GM12872 (cell line): ENCODE measurements at regions not wholly inside any gene's neighbourhood (a gene's known extent, or its start where the extent isn't known, plus 50 kb on each side); places are given as distances from the start of the nearest gene placed in this dataset.

Experiments used
- TF ChIP-seq, protein P1 (sequence below): IDR thresholded peaks from 3 replicates; pipeline ENCODE4 v1.5.1; 2011; ENCODE audit warnings: low read depth, mild to moderate bottlenecking, low read length, moderate library complexity; ENCODE audit not compliant: insufficient read depth

DNA sequence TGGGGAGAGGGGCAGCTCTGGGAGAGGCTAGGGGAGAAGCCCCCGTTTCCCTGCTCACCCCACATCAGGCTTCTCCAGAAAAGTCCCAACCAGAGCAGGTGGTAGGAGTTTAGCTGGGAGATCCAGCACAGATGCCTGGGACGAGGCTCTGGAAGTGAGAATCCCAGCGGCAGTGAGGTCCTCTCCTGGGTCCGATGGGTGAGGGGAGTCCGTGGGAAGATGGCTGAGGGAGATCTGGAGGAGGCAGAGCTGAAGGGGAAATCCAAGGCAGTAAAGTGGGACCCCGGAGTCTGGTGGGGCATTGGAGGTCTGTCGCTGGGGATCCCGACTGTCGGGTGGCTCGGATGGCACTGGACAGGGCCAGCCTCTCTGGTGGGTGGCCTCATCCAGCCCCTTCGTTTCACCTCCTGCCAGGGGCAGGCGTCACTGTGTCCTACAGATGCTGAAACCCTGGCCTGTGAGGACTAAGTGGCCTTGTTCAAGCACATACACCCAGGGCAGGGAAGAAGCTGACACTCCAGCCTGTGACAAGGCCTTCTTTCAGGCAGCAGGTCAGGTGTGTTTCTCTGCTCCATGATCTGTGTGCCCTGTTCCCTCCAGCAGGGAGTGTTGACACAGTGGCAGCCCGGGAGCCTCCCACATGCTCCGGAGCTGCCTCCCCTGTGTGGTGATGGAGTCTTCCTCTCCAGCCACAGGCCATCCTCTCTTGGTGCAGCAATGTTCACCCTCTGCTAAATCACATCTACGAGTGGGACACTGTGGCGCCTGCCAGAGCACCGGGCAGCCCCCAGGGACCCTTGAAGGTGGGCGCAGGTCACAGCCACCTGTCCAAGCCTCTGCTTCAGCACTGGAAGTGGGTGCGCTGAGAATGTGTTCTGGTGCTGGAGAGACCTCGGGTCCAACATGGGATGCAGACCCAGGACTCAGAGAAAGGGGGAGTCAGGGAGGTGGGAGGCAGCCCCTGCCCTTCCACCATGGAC is 850.8 kb downstream of the BRD1 start:
- TF ChIP-seq, protein P1, sequence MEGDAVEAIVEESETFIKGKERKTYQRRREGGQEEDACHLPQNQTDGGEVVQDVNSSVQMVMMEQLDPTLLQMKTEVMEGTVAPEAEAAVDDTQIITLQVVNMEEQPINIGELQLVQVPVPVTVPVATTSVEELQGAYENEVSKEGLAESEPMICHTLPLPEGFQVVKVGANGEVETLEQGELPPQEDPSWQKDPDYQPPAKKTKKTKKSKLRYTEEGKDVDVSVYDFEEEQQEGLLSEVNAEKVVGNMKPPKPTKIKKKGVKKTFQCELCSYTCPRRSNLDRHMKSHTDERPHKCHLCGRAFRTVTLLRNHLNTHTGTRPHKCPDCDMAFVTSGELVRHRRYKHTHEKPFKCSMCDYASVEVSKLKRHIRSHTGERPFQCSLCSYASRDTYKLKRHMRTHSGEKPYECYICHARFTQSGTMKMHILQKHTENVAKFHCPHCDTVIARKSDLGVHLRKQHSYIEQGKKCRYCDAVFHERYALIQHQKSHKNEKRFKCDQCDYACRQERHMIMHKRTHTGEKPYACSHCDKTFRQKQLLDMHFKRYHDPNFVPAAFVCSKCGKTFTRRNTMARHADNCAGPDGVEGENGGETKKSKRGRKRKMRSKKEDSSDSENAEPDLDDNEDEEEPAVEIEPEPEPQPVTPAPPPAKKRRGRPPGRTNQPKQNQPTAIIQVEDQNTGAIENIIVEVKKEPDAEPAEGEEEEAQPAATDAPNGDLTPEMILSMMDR, result no peak

DNA sequence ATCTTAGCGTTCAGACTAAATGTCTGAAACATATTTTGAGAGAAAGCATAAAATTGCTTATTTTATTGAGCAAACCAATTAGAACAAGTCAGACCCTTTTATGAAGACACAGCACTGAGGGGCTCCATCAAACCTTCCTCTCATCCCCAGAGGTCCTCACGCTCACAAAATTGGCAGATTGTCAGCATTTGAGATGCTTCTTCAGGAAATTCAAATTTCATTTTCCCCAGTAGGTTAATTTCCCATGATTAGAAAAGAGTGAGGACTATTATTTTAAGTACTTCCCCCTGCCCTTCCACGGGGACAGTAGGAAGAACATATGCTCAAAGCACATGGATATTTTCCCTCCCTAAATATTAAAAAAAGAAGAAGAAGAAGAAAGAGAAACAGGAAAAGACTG is 851.8 kb downstream of the BRD1 start:
- TF ChIP-seq, protein P1, result no peak

DNA sequence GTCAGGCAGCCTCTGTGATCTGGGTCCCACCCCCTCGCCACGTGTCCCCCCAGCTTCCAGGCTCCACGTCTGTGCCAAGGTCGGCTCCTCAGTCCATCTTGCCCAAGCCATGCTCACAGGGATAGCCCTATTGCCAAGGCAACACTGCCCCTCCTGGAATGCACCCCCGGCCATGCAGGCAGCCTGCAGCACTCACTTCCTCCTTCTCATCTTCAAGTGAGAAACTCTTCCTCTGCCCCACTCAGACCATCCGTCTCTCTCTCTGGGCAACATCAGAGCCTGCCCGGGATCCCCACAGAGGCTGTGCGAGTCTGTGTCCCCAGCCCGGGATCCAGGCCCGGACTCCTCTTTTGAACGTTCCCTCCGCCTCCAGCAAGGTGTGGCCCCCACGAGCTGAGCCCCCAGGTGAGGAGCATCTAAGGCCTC is 852.3 kb downstream of the BRD1 start:
- TF ChIP-seq, protein P1, result no peak

DNA sequence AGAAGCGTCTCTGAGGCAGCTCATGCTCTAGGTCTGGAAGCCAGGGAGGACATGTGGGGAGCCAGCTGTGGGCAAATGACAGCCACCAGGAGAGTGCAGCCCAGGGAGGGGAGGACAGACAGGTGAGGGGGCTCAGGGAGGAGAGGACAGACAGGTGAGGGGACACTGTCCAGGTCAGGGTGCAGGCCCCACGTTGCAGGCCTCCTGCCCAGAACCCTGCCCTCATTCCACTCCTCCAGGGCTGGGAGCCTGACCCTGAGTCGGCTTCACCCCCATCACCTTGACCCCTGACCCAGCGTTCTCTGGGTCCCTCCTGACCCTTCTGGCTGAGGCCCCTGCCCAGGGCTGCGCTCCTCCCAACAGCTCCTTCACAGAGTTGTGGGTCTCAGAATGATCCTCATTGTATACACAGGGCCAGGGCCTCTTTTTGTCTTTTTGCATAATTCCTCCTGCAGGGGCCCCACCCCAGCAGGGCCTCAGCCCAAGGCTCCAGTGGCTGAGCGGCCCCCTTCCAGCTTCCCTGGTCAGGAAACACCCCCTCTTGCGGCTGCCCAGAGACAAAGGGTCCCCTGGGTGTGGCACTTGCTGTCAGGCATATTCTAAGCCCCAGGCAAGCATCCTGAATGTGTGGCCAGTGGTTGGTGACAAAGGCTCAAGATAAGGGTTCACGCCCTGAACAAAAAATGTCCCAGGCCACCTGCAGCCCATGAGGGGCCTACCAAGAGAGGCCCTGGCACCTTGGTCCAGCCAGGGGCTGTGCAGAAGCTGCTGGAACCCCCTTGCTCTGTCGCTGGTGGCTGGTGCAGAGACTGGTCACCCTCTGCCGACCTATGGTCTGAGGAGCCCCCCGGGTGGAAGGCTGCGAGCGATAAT is 853.0 kb downstream of the BRD1 start:
- TF ChIP-seq, protein P1, result no peak

DNA sequence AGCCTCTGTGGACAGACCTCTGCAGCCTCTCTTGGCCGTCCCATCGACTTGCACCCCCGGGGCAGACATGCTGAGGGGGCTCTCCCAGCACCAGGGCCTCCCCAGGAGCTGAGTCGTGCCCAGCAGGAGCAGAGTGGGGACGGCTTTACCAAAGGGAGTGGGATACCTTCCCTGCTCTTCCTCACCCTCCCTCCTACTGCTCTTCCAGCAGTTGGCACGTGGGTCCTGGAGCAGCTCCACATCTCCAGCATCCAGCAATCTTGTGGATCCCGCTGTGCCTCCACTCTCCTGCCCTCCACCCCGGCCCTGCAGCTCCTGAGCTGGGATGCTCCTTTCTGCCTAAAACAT is 854.0 kb downstream of the BRD1 start:
- TF ChIP-seq, protein P1, result no peak

DNA sequence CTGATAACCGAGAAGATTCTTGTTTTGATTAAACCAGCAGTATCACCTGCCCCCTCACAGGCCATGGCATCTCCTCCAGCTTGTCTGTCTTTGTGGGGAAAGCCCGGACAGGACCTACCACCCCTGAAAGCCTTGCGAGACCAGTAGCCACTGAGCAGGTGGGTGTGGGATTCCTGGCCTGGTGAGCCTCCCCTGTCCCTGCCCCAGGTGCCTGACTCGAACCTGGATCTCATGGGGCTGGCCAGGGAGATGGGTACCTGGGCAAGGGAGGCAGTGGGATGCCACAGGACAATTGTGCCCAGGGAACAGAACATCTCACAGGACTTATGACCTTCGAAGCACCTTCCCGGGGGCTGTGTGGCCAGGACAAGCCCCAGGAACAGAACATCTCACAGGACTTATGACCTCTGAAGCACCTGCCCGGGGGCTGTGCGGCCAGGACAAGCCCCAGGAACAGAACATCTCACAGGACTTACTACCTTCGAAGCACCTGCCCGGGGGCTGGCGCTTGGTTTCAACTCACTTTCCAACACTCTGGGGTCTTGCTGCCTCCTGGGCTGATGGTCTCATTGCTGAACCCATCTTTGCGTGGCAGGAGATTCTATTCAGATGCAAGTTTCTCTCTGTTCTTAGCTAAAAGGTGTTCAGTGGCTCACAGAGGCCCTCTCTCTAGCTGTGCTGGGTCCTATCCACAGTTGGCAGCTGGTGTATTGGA is 854.5 kb downstream of the BRD1 start:
- TF ChIP-seq, protein P1, result no peak
